ENCODE measurements at regions not wholly inside any gene's neighbourhood (a gene's known extent, or its start where the extent isn't known, plus 50 kb on each side); places are given as distances from the start of the nearest gene placed in this dataset.

GRCh38 chr20:57883761-57884160 is 173.9 kb upstream of the PMEPA1 start:
- Histone ChIP-seq H2AK5ac (ENCODE audit: insufficient read length, low read length) (no peak overlapping the region), H3K4me1 (ENCODE audit: insufficient read depth, low read length) (no peaks in the 10 kb centered on the region), H2BK15ac (ENCODE audit: low read depth, low read length) (no peak overlapping the region), H2BK12ac (ENCODE audit: insufficient read length, low read depth, low read length) (no peak overlapping the region), H2BK20ac (ENCODE audit: low read depth, low read length, poor library complexity, severe bottlenecking) (no peak overlapping the region), H3K56ac (ENCODE audit: insufficient read length, low read depth, low read length) (no peak overlapping the region), H4K20me1 (ENCODE audit: control insufficient read depth, insufficient read depth, insufficient read length) (no peaks in the 10 kb centered on the region), H3K23me2 (ENCODE audit: insufficient read length, low read depth, low read length, poor library complexity, severe bottlenecking) (no peaks in the 10 kb centered on the region), H3K79me1 (ENCODE audit: insufficient read depth, low read depth, low read length, poor library complexity, severe bottlenecking) (no peaks in the 10 kb centered on the region), H3K79me2 (ENCODE audit: insufficient read depth, low read length) (no peaks in the 10 kb centered on the region), H3K4me2 (ENCODE audit: insufficient read depth, insufficient read length, low read length) (no peak overlapping the region), H2AFZ (ENCODE audit: low read length) (no peak overlapping the region), H3K23ac (ENCODE audit: insufficient read length, low read depth, low read length) (no peak overlapping the region), H3K9me3 (ENCODE audit: control insufficient read depth, low read depth, low read length) (no peaks in the 10 kb centered on the region), H2BK120ac (ENCODE audit: low read depth, low read length, poor library complexity, severe bottlenecking) (no peak overlapping the region), H3K4ac (ENCODE audit: low read depth, low read length) (no peak overlapping the region), H3T11ph (ENCODE audit: low read length) (no peak overlapping the region), H3K14ac (ENCODE audit: insufficient read depth, low read length) (no peak overlapping the region), H4K8ac (replicated peaks; ENCODE audit: insufficient read length, low read depth, low read length) (no peak overlapping the region), H3K18ac (ENCODE audit: insufficient read length, low read depth, low read length) (no peak overlapping the region), H3K27me3 (ENCODE audit: insufficient read depth, low read length) (no peaks in the 10 kb centered on the region), H3K9ac (ENCODE audit: extremely low read depth, insufficient read length, low read length) (no peak overlapping the region), H3K27ac (ENCODE audit: insufficient read length, low read depth, low read length) (no peak overlapping the region), H4K5ac (ENCODE audit: insufficient read length, low read depth, low read length) (no peak overlapping the region), H4K91ac (ENCODE audit: insufficient read length, low read depth, low read length) (no peak overlapping the region), H2BK5ac (ENCODE audit: insufficient read length, low read length) (no peak overlapping the region)
- Mint-ChIP-seq H3K36me3 (ENCODE audit: insufficient read depth in 1 of 3, low read depth in 3 of 3) (no peaks in the 10 kb centered on the region), H3K27me3 (ENCODE audit: low read depth) (peaks cover 28% of the 10 kb centered on the region), H3K27ac (no peak overlapping the region), H3K4me3 (no peak overlapping the region), H3K4me1 (peaks cover 6 to 15% of the 10 kb centered on the region in 2 experiments), H3K9me3 (peaks cover 0 to 5% of the 10 kb centered on the region in 2 experiments; a peak in 3 of 5 replicates)
- no CpG with 5 or more reads among the region's 5 CpGs for WGBS (ENCODE audit: extremely low coverage, insufficient read length, low lambda C conversion rate)
- DNase-seq, result no peak
- TF ChIP-seq CTCF (conservative IDR thresholded peaks at IDR 0.05), result no peak
